Naive thymus-derived CD8-positive, alpha-beta T cell (primary cell): ENCODE measurements at regions not wholly inside any gene's neighbourhood (a gene's known extent, or its start where the extent isn't known, plus 50 kb on each side); places are given as distances from the start of the nearest gene placed in this dataset.
"Not testable (repeated sequence)": the region's sequence is repeated elsewhere in the genome, so short reads cannot be mapped to it uniquely, and the experiment has no call there.

Experiments
- ATAC-seq, 2 donors: fragments of 150-1000 bp; cut with Tn5 transposase in 1 of 2; sonication (Bioruptor Pico), chemical (Tn5 transposase) in 1 of 2; 1 replicate in 1 of 2; 2 replicates in 1 of 2; pipeline ENCODE4 v1.10.0; 2021; ENCODE audit warnings: mild to moderate bottlenecking in 2 of 2, moderate library complexity in 2 of 2
- POLR2A ChIA-PET: fragments of 350-600 bp; sonication (Branson Sonifier 250); formaldehyde crosslinking; loops from one replicate; lab custom pipeline; 2021; ENCODE audit warnings: antibody characterized with exemption; lab: Charles Lee
- DNase-seq, 10 donors: peaks; one replicate each; pipeline versions ENCODE4 v3.0.0 to v3.0.0-alpha.2; 2020 to 2022
- H3K27ac Mint-ChIP-seq, 10 donors: one replicate each; pipeline ENCODE4 v1.8.0; 2020 to 2022; ENCODE audit warnings: mild to moderate bottlenecking in 10 of 10, mixed read lengths in 10 of 10, moderate library complexity in 4 of 10, inconsistent platforms in 1 of 10
- H3K27me3 Mint-ChIP-seq, 5 donors: one replicate each; pipeline ENCODE4 v1.8.0; 2021 to 2022; ENCODE audit warnings: mixed read lengths in 5 of 5
- H3K36me3 Mint-ChIP-seq, 3 donors: one replicate each; pipeline ENCODE4 v1.8.0; 2020 to 2022; ENCODE audit warnings: mixed read lengths in 3 of 3, mild to moderate bottlenecking in 2 of 3, inconsistent platforms in 1 of 3
- H3K4me1 Mint-ChIP-seq, 4 donors: one replicate each; pipeline ENCODE4 v1.8.0; 2021 to 2022; ENCODE audit warnings: mixed read lengths in 4 of 4
- H3K4me3 Mint-ChIP-seq, 10 donors: one replicate each; pipeline ENCODE4 v1.8.0; 2020 to 2022; ENCODE audit warnings: mild to moderate bottlenecking in 10 of 10, mixed read lengths in 10 of 10, moderate library complexity in 6 of 10, inconsistent platforms in 1 of 10
- H3K9me3 Mint-ChIP-seq, 9 donors: one replicate each; pipeline ENCODE4 v1.8.0; 2020 to 2022; ENCODE audit warnings: mixed read lengths in 9 of 9, mild to moderate bottlenecking in 3 of 9, inconsistent platforms in 1 of 9, moderate library complexity in 1 of 9

- Mint-ChIP-seq H3K4me1 (peaks cover 0 to 1% (median 0%) of the 10 kb centered on the region in 4 donors), H3K36me3 (no peaks in the 10 kb centered on the region), H3K4me3 (no peak overlapping the region), H3K9me3 (no peaks in the 10 kb centered on the region), H3K27ac (no peak overlapping the region), H3K27me3 (peaks cover 0 to 7% (median 0%) of the 10 kb centered on the region in 5 donors)
- POLR2A ChIA-PET, result no interaction called here
- ATAC-seq (no peak), DNase-seq (no peak)
These were observed 52.7 kb upstream of the LARP1 start for GRCh38 chr5:154702477-154702876.

- H3K27me3 Mint-ChIP-seq, H3K36me3 Mint-ChIP-seq, H3K4me1 Mint-ChIP-seq, H3K4me3 Mint-ChIP-seq, POLR2A ChIA-PET, DNase-seq, ATAC-seq, H3K9me3 Mint-ChIP-seq, H3K27ac Mint-ChIP-seq: not testable (repeated sequence)
These were observed 53.5 kb upstream of the LARP1 start for GRCh38 chr5:154701725-154702124.

GRCh38 chr5:154701181-154701580 is 54.0 kb upstream of the LARP1 start:
- POLR2A ChIA-PET, result no interaction called here
- Mint-ChIP-seq H3K27me3 (peaks cover 0 to 7% (median 0%) of the 10 kb centered on the region in 5 donors), H3K4me1 (peaks cover 0 to 1% (median 0%) of the 10 kb centered on the region in 4 donors), H3K27ac (no peak overlapping the region), H3K9me3 (no peaks in the 10 kb centered on the region), H3K36me3 (no peaks in the 10 kb centered on the region), H3K4me3 (no peak overlapping the region)
- DNase-seq, result no peak
- ATAC-seq, result no peak

DNA sequence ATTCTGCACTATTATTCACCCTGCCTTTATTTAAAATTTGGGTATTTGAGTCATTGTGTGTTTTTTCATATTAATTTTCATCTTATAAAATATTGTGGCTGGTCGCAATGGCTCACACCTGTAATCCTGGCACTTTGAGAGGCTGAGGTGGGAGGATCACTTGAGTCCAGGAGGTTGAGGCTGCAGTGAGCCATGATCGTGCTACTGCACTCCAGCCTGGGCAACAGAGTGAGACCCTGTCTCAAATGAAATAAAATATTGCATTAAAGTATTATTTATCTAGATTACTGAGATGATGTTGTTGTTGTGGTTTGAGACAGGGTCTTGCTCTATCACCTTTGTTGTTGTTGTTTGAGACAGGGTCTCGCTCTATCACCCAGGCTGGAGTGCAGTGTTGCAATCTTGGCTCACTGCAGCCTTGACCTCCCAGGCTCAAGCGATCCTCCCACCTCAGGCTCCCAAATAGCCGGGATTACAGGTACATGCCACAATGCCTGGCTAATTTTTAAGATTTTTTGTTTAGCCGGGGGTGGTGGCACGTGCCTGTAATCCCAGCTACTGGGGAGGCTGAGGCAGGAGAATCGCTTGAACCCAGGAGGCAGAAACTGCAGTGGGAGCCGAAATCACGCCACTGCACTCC is 54.8 kb upstream of the LARP1 start:
- H3K36me3 Mint-ChIP-seq, H3K27ac Mint-ChIP-seq, H3K9me3 Mint-ChIP-seq, POLR2A ChIA-PET, H3K4me1 Mint-ChIP-seq, H3K27me3 Mint-ChIP-seq, H3K4me3 Mint-ChIP-seq, ATAC-seq, DNase-seq: not testable (repeated sequence)

GRCh38 chr5:154698763-154699162 is 56.4 kb upstream of the LARP1 start:
- ATAC-seq, result no peak
- POLR2A ChIA-PET, result interaction anchor here (0.6 kb wide), 2 partner anchors 12 to 223 kb away, joined by 3 to 4 read pairs; no protein-coding TSS in a partner anchor
- Mint-ChIP-seq H3K4me1 (no peaks in the 10 kb centered on the region), H3K36me3 (no peaks in the 10 kb centered on the region), H3K27ac (no peak overlapping the region), H3K4me3 (no peak overlapping the region), H3K27me3 (peaks cover 0 to 7% (median 0%) of the 10 kb centered on the region in 5 donors), H3K9me3 (no peaks in the 10 kb centered on the region)
- no peak for DNase-seq

DNA sequence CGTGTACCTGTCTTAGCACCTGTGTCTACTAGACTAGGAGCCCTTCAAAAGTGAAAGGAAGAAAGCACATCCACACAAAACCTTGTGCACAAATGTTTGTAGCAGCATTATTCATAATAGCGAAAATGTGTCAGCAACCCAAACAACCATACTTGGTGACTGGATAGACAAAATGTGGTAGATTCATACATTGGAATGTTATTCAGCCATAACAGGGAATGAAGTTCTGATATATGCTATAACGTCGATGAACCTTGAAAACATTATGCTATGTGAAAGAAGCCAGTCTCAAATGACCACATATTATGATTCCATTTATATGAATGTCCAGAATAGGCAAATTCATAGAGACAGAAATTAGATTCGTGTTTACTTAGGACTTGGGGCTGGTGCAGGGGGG is 57.8 kb upstream of the LARP1 start:
- no peak for DNase-seq
- Mint-ChIP-seq H3K27me3 (peaks cover 2 to 8% (median 5%) of the 10 kb centered on the region in 5 donors), H3K9me3 (no peaks in the 10 kb centered on the region), H3K4me3 (no peak overlapping the region), H3K27ac (no peak overlapping the region), H3K36me3 (no peaks in the 10 kb centered on the region), H3K4me1 (no peaks in the 10 kb centered on the region)
- POLR2A ChIA-PET, result no interaction called here
- no peak for ATAC-seq

- Mint-ChIP-seq H3K36me3 (no peaks in the 10 kb centered on the region), H3K9me3 (no peaks in the 10 kb centered on the region), H3K4me3 (no peak overlapping the region), H3K27ac (no peak overlapping the region), H3K27me3 (peaks cover 3 to 13% (median 9%) of the 10 kb centered on the region in 5 donors), H3K4me1 (no peaks in the 10 kb centered on the region)
- POLR2A ChIA-PET, result no interaction called here
- DNase-seq (no peak), ATAC-seq (no peak)
These were observed 58.3 kb upstream of the LARP1 start for GRCh38 chr5:154696891-154697290.

GRCh38 chr5:154694159-154694558 is 61.0 kb upstream of the LARP1 start:
- peaks cover 3 to 15% (median 10%) of the 10 kb centered on the region in 5 donors for H3K27me3 Mint-ChIP-seq
- ATAC-seq (no peak), DNase-seq (no peak)
- POLR2A ChIA-PET, result no interaction called here
- H3K4me3 Mint-ChIP-seq, result no peak overlapping the region
- H3K27ac Mint-ChIP-seq, result no peak overlapping the region
- H3K4me1 Mint-ChIP-seq, result no peaks in the 10 kb centered on the region
- no peaks in the 10 kb centered on the region for H3K9me3 Mint-ChIP-seq
- no peaks in the 10 kb centered on the region for H3K36me3 Mint-ChIP-seq

DNA sequence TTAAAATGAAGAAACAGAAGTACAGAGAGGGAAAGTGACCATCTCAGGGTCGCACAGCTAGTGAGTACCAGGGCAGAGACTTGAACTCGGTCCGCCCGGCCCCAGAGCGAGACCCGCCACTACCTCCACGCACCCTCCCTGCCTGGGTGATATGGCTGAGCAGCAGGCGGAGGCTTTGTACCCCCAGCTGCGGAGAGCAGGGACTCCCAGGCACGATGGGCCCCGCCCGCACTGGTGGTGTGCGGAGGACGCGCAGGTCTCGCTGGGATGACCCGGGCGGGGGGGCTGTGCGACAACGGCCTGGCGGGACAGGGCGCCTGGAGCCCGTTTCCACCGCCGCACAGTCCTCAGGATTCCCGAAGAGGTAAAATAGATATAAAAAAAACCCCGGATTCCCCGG is 64.7 kb upstream of the LARP1 start:
- H3K4me3 Mint-ChIP-seq, result no peak overlapping the region
- H3K36me3 Mint-ChIP-seq, result no peaks in the 10 kb centered on the region
- POLR2A ChIA-PET, result no interaction called here
- H3K9me3 Mint-ChIP-seq, result no peaks in the 10 kb centered on the region
- H3K27me3 Mint-ChIP-seq, result peaks cover 5 to 14% (median 12%) of the 10 kb centered on the region in 5 donors
- ATAC-seq (no peak), DNase-seq (no peak)
- no peak overlapping the region for H3K27ac Mint-ChIP-seq
- no peaks in the 10 kb centered on the region for H3K4me1 Mint-ChIP-seq

DNA sequence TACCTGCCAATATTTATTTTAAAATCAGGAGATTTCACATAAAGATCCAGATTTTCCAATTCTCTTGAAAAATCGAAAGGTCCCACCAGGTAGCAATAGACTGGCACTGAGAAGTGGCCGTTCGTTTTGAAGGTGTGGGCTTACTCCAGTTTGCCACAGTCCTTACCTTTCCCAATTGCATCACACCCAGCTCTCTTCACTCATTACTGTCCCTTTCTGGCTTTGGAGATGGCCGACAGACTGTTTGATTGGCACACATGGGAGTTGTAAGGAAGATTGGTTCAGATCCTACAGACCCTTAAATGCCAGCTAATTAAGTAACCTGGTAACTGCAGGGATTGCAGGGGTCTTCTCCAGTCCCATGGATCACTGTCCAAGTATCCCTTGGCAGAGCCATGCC is 68.7 kb upstream of the LARP1 start:
- H3K27ac Mint-ChIP-seq, result no peak overlapping the region
- H3K36me3 Mint-ChIP-seq, result no peaks in the 10 kb centered on the region
- POLR2A ChIA-PET, result no interaction called here
- no peak overlapping the region for H3K4me3 Mint-ChIP-seq
- peaks cover 0 to 11% (median 7%) of the 10 kb centered on the region in 4 donors for H3K4me1 Mint-ChIP-seq
- no peaks in the 10 kb centered on the region for H3K9me3 Mint-ChIP-seq
- ATAC-seq, result no peak
- DNase-seq, result no peak
- H3K27me3 Mint-ChIP-seq, result peaks cover 0 to 12% (median 7%) of the 10 kb centered on the region in 5 donors

GRCh38 chr5:154683101-154683880 is 71.9 kb upstream of the LARP1 start:
- POLR2A ChIA-PET, result interaction anchor here (0.6 kb wide), 1 partner anchor 75 kb away, joined by 4 read pairs; no protein-coding TSS in a partner anchor
- ATAC-seq (peak in 1 of 2 donors; percentile 47), DNase-seq (no peak)
- H3K9me3 Mint-ChIP-seq, result no peaks in the 10 kb centered on the region
- peak overlapping the region in 4 of 10 donors; percentile 19 to 73 (median 44) for H3K27ac Mint-ChIP-seq
- peaks cover 0 to 11% (median 7%) of the 10 kb centered on the region in 4 donors for H3K4me1 Mint-ChIP-seq
- peaks cover 0 to 7% (median 3%) of the 10 kb centered on the region in 5 donors for H3K27me3 Mint-ChIP-seq
- H3K4me3 Mint-ChIP-seq, result peak overlapping the region; percentile 56 to 79 (median 69)
- no peaks in the 10 kb centered on the region for H3K36me3 Mint-ChIP-seq

DNA sequence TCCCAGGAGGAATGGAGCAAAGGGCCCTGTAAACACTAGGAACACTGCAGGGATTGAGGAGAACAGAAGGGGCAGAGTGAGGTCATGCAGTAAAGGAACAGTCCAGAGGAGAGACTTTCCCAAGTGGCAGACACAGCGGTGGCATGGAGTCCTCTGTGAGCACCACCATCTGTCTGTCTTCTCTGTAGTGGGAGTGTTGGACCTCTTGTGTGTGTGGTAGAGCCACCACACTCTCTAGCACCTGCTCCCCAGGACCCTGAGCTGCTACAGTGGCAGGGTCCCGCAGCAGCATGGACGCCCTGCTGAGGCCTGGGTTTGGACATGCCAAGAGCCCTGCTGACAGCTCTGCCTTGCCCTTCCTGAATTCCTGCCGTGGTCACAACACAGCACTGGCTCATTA is 75.7 kb upstream of the LARP1 start:
- H3K27ac Mint-ChIP-seq, result no peak overlapping the region
- no peaks in the 10 kb centered on the region for H3K36me3 Mint-ChIP-seq
- no peaks in the 10 kb centered on the region for H3K9me3 Mint-ChIP-seq
- no peak for DNase-seq
- no peak for ATAC-seq
- no peak overlapping the region for H3K4me3 Mint-ChIP-seq
- peaks cover 0 to 11% (median 7%) of the 10 kb centered on the region in 4 donors for H3K4me1 Mint-ChIP-seq
- POLR2A ChIA-PET, result no interaction called here
- H3K27me3 Mint-ChIP-seq, result peaks cover 0 to 1% (median 0%) of the 10 kb centered on the region in 5 donors

- ATAC-seq (no peak), DNase-seq (no peak)
- Mint-ChIP-seq H3K9me3 (peaks cover 0 to 1% (median 0%) of the 10 kb centered on the region in 9 donors), H3K4me3 (no peak overlapping the region), H3K4me1 (peaks cover 0 to 4% (median 3%) of the 10 kb centered on the region in 4 donors), H3K36me3 (no peaks in the 10 kb centered on the region), H3K27ac (no peak overlapping the region), H3K27me3 (no peaks in the 10 kb centered on the region)
- POLR2A ChIA-PET, result no interaction called here
These were observed 77.3 kb upstream of the LARP1 start for GRCh38 chr5:154677921-154678320.
